ENCODE measurements at regions not wholly inside any gene's neighbourhood (a gene's known extent, or its start where the extent isn't known, plus 50 kb on each side); places are given as distances from the start of the nearest gene placed in this dataset.

- no peak for TF ChIP-seq CTCF (IDR thresholded peaks at IDR 0.05)
- TF ChIP-seq EP300 (IDR thresholded peaks at IDR 0.05) = no peak
- TF ChIP-seq POLR2AphosphoS5 (IDR thresholded peaks at IDR 0.05) = no peak
Observed at GRCh38 chr5:89615839-89616518, 733.0 kb upstream of the MEF2C start.
